DMS 273 (cell line): ENCODE measurements at regions not wholly inside any gene's neighbourhood (a gene's known extent, or its start where the extent isn't known, plus 50 kb on each side); places are given as distances from the start of the nearest gene placed in this dataset.

Source experiments
- DNase-seq: peaks from one replicate; lab custom pipeline; 2025; ENCODE audit not compliant: unreplicated experiment; lab: John Stamatoyannopoulos, UW

DNA sequence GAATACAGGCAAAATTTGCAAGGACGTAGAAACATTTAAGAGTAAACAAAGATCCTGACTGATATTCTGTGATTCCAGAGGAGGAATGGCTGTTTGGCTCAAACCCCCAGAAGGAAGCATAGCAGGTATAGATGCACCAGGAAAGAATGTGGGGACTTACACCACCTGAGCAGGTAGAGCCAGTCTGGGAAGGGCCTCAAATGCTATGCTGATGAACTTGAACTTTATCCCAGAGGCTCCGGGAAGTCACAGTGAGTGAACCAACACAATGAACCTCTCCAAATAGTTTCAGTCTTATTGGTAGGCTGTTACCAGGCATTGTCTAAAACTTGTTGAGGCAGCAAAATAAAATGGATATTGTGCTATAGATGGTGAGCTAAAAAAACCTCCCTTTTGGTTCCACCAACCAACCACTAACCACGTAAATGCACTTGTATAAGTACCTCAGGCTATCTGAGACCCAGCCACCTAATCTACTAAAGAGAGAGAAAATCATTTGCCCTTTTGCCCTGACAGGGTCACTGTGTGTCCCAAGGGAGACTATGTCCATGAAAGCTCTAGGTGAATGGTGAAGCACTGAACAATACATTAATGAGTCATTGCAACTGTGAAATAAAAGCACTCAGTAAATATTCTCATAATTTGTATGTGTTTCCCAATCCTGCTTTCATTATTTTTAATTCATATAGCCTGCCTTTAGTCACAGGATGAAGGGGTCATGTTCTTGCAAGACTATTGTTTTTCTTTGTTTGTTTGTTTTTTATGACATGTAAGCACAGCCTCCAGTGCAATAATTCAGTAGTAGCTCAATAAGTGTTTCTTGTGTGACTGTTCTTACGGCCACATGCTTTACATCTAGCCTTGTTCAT is 911.6 kb downstream of the EPHA4 start:
- no peak for DNase-seq

- peak; percentile 67 for DNase-seq
Observed at GRCh38 chr2:220662431-220662830, 909.7 kb downstream of the EPHA4 start.

GRCh38 chr2:220663065-220663464 is 909.0 kb downstream of the EPHA4 start:
- DNase-seq = no peak

DNA sequence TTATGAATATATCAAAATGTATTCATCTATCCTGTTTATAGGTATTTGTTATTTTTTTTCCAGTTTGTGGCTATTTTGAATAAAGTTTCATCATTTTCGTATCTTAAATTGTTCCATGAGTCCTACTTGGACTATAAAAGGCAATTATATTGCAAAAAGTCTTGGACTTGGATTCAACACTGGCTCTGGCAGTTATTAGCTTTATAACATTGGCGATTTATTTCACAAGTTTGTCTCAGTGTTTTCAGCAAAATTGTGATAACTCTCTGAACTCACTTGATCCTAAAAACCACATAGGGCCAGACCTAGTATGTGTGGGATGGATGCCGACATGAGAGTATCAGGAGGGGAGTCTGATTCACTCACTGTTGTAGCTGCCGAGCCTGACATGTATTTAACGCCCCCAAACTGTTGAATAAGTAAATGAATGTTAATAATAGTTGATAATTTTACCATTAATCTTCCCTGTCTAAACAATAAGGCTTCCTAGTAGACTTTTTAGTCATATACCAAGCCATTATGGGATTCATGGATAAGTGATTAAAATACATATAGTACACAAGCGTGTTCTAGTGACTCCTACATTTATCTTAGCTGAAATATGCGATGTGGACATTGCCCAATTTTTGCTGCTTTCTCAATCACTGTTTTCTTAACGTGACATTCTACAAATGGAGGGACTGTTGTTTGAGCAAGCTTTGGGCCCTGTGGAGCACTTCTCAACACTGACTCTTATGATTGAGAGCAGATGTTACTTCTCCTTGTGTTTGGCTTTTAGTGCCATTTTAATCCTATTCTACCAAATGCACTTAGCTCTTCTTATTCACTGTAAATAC is 907.6 kb downstream of the EPHA4 start:
- DNase-seq = no peak

DNA sequence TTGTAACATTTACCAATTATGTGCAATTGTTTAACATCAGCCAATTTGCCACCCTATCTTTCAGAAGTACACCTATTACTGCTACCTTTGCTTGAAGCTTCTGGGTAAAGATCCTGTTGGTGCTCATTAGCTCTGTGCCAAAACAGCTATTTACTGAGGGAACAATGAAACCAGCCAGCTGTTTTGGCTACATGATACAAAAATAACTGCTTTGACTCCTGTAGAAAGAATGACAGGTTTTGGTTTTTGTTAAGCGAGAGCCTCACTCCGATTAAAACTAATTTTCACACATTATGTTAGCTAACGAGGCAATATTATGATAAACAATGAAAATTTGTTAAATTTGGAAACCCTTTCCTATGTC is 907.0 kb downstream of the EPHA4 start:
- no peak for DNase-seq

- no peak for DNase-seq
Observed at GRCh38 chr2:220669324-220669723, 902.8 kb downstream of the EPHA4 start.

DNA sequence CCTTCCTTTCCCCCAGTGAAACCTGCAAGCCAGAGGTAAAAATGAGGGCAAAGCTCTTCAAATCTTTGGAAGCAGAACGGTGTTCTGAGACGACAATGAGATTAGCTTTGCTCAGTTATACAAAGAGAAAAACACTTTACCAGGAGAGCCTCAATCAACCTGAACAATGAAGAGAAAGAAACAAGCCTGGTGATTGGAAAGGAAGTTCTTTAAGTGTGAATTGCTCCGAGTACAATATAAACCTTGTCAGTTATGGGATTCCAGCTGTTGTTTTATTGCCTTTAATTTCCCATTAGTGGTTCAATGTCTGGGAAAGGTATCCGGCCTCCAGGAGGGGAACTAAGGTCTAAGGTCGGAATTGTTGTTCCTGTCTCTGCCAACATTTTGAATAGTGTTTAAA is 901.6 kb downstream of the EPHA4 start:
- no peak for DNase-seq

GRCh38 chr2:220673151-220673874 is 898.8 kb downstream of the EPHA4 start:
- no peak for DNase-seq

- DNase-seq = no peak
Observed at GRCh38 chr2:220674033-220674432, 898.1 kb downstream of the EPHA4 start.

DNA sequence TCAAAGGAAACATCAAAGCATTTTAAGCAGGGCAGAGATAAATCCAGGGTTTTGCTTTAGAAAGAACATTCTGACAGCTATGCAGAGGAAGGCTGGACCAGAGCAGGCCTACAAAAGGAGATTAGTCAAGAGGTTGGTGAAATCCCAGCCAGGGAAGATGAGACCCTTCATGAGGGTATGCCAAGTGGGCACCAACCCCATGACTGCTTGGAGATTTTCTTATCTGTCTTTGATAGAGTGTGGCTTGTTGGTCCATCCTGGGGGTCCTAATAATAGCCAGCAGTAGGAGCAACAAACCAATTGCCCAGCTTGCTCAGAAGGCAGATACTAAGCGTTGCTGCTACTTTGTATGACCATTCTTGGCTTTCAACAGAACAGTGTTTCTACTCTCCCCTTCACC is 895.4 kb downstream of the EPHA4 start:
- DNase-seq = no peak

GRCh38 chr2:220678943-220679342 is 893.2 kb downstream of the EPHA4 start:
- no peak for DNase-seq

- DNase-seq = no peak
Observed at GRCh38 chr2:220682616-220683015, 889.5 kb downstream of the EPHA4 start.

GRCh38 chr2:220684099-220684498 is 888.0 kb downstream of the EPHA4 start:
- no peak for DNase-seq

GRCh38 chr2:220687231-220687843 is 884.8 kb downstream of the EPHA4 start:
- peak; percentile 82 for DNase-seq

DNA sequence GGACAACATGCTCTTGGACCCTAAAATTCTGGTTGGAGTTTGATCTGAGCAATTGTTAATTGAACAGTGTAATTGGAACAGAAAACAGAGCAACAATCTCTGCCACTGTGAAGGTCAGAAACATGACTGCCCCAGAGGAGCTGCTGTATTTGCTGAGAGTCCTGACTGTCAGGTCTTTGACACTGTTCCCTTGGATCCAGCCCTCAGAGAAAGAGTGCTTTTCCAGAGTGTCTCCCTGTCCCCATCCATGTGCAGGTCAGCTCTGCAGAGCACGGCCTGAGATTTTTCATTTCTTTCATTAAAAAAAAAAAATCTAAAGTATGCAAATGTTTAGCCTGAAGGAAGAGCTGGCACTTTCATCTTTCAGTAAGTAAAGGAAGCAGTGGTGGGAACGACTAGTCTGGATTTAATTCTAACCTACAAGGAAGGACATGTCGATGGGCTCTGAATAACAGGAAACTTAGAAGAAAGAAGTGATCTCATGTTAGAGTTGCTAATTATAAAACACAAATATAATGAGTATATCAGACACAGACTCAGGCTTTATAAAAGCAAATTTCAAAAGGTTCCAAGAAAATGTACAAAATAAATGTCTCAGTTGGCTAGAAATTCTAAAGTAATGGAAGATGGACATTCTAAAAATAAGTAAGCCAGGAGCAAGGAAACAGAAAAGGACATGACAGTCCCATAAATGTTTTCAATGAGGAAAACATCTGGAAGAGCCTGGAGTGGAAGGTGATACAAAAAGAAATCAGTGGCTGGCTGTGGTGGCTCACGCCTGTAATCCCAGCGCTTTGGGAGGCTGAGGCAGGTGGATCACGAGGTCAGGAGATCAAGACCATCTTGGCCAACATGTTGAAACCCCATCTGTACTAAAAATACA is 876.5 kb downstream of the EPHA4 start:
- DNase-seq = no peak

DNA sequence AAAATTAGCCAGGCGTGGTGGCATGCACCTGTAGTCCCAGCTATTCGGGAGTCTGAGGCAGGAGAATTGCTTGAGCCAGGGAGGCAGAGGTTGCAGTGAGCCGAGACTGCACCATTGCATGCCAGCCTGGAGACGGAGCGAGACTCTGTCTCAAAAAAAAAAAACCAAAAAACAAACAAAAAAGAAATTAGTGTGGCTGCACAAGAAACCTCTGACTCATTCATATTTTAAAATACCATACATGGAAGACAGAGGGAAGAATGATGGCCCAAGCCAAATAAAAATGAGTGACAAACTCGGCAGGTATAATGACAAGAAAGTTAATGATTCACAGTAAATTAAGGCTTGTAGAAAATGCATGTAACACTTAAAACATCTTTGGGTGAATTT is 875.8 kb downstream of the EPHA4 start:
- no peak for DNase-seq

GRCh38 chr2:220697011-220697410 is 875.1 kb downstream of the EPHA4 start:
- DNase-seq = no peak

DNA sequence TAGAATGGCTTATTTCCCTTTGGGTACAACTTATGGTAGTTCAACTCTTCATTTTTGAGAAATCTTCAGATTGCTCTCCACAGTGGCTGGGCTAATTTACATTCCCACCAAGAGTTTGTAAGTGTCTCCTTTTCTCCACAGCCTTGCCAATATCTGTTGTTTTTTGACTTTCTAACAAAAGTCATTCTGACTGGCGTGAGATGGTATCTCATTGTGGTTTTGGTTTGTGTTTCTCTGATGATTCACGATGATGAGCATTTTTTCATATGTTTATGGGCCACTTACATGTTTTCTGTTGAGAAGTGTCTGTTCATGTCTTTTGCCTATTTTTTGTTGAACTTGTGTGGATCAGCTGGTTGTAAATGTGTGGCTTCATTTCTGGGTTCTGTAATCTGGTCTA is 871.0 kb downstream of the EPHA4 start:
- DNase-seq = no peak

DNA sequence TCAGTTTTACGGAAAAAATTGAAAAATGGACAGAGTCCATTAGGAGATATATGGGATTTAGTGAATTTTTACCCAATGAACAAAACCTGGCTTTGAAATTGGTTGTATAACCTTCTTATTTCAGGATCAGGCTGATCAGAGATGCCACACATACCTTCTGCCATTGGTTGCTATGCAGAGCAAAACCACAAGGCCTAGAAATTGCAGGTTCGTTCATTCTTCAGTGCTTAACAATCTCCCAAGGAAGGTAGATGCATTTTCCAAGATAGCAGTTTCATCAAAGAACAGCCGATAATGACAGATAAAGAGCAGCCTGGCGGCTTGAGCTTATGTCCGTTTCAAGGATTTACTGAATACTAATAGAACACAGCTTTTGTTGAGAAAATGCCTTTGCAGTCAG is 868.8 kb downstream of the EPHA4 start:
- no peak for DNase-seq

DNA sequence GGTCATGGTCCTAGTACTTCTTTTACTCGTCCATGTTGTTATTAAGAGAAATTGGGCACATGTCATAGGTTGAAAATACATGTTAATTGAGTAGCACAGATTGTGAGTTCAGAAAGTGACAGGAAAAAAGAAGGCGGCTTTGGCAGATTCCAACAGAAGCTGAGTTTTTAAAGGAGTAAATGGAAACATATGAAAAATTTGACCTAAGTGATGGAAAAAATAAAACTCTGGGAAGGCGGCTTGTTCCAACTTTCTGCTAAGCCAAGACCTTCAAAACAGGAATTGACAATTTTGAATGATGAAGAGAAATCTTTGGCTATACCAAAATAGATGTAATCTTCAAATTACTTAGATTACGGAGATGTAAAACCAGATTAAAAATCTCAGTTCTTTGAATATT is 868.0 kb downstream of the EPHA4 start:
- no peak for DNase-seq
